Fibroblast of peridontal ligament (primary cell): ENCODE measurements at regions not wholly inside any gene's neighbourhood (a gene's known extent, or its start where the extent isn't known, plus 50 kb on each side); places are given as distances from the start of the nearest gene placed in this dataset.

Experiments used
- DNase-seq: peaks from one replicate; pipeline ENCODE4 v3.0.0-alpha.2; 2010; ENCODE audit errors: extremely low read depth

GRCh38 chr2:3100386-3100785 is 277.2 kb downstream of the EIPR1 start:
- DNase-seq, result no peak

GRCh38 chr2:3099860-3100234 is 277.8 kb downstream of the EIPR1 start:
- DNase-seq, result no peak

GRCh38 chr2:3099145-3099859 is 278.3 kb downstream of the EIPR1 start:
- no peak for DNase-seq

GRCh38 chr2:3098231-3098630 is 279.4 kb downstream of the EIPR1 start:
- DNase-seq, result no peak

GRCh38 chr2:3097804-3098203 is 279.8 kb downstream of the EIPR1 start:
- no peak for DNase-seq

GRCh38 chr2:3094999-3095958 is 282.3 kb downstream of the EIPR1 start:
- DNase-seq, result no peak

GRCh38 chr2:3094318-3094717 is 283.3 kb downstream of the EIPR1 start:
- no peak for DNase-seq

- DNase-seq, result no peak
Observed at GRCh38 chr2:3091696-3092095, 285.9 kb downstream of the EIPR1 start.

GRCh38 chr2:3082705-3083104 is 294.9 kb downstream of the EIPR1 start:
- no peak for DNase-seq

- no peak for DNase-seq
Observed at GRCh38 chr2:3079959-3080948, 297.4 kb downstream of the EIPR1 start.

- DNase-seq, result no peak
Observed at GRCh38 chr2:3079466-3079865, 298.2 kb downstream of the EIPR1 start.

GRCh38 chr2:3078684-3079083 is 298.9 kb downstream of the EIPR1 start:
- no peak for DNase-seq

GRCh38 chr2:3076848-3077642 is 300.6 kb downstream of the EIPR1 start:
- no peak for DNase-seq

- DNase-seq, result no peak
Observed at GRCh38 chr2:3075991-3076340, 301.7 kb downstream of the EIPR1 start.

GRCh38 chr2:3075316-3075990 is 302.2 kb downstream of the EIPR1 start:
- DNase-seq, result no peak

GRCh38 chr2:3073704-3074103 is 303.9 kb downstream of the EIPR1 start:
- no peak for DNase-seq

GRCh38 chr2:3073041-3073595 is 304.5 kb downstream of the EIPR1 start:
- DNase-seq, result no peak

GRCh38 chr2:3071685-3072263 is 305.8 kb downstream of the EIPR1 start:
- DNase-seq, result no peak

GRCh38 chr2:3066831-3067230 is 310.8 kb downstream of the EIPR1 start:
- DNase-seq, result no peak

GRCh38 chr2:3065928-3066327 is 311.7 kb downstream of the EIPR1 start:
- no peak for DNase-seq
